HCT116 (cell line): ENCODE measurements at regions not wholly inside any gene's neighbourhood (a gene's known extent, or its start where the extent isn't known, plus 50 kb on each side); places are given as distances from the start of the nearest gene placed in this dataset.

ENCODE experiments used
- ATAC-seq: fragments of 200-7000 bp; cut with Tn5 transposase; 2 replicates; pipeline ENCODE4 v1.9.1; 2020; ENCODE audit warnings: mild to moderate bottlenecking, moderate library complexity
- BruUV-seq: library from RNA; stranded (reverse); fragments of 400-500 nt; replicated peaks from 2 replicates; lab custom pipeline; 2021; lab: Mats Ljungman, UMichigan
- CTCF ChIA-PET: fragments of 300-600 bp; sonication (Branson Sonifier 250); formaldehyde crosslinking; loops from one replicate; lab custom pipeline; 2021; ENCODE audit warnings: antibody characterized with exemption; lab: Charles Lee
- POLR2A ChIA-PET: fragments of 300-600, 350-600 bp; sonication (Branson Sonifier 250); formaldehyde crosslinking; loops from one replicate; lab custom pipeline; 2021; ENCODE audit warnings: antibody characterized with exemption; lab: Charles Lee
- RAD21 ChIA-PET, 2 experiments: fragments of 300-600 bp; sonication (Branson Sonifier 250); formaldehyde crosslinking; loops; one replicate each; lab custom pipeline; 2023; ENCODE audit warnings: low total read pairs in 2 of 2; ENCODE audit not compliant: uncharacterized antibody in 2 of 2, unreplicated experiment in 2 of 2, low non-redundant PET in 1 of 2; lab: Charles Lee
- DNase-seq: peaks from one replicate; pipeline ENCODE4 v3.0.0-alpha.2; 2010; ENCODE audit warnings: low read depth, low spot score
- H2AFZ ChIP-seq: fragments of 200-600 bp; shearing (Covaris generic), sonication (generic); 2 replicates; pipeline ENCODE4 v1.6.1; 2017; ENCODE audit warnings: low read depth, mixed run types, mixed read lengths, antibody characterized with exemption, low read length; ENCODE audit not compliant: poor library complexity, severe bottlenecking
- H3K27ac ChIP-seq: 2 replicates; pipeline ENCODE4 v1.5.1; 2012; ENCODE audit warnings: low read depth, low read length
- H3K27me3 ChIP-seq: fragments of 200-600 bp; sonication (generic); 2 replicates; pipeline ENCODE4 v1.6.1; 2016; ENCODE audit warnings: mixed run types, low read length, mixed read lengths; ENCODE audit not compliant: insufficient read depth
- H3K36me3 ChIP-seq, 2 experiments: fragments of 200-500 bp in 1 of 2; fragments of 200-600 bp in 1 of 2; sonication (Bioruptor generic) in 1 of 2; sonication (generic) in 1 of 2; 2 replicates each; pipeline versions ENCODE4 v1.5.1 to v1.6.1; 2014 to 2016; ENCODE audit warnings: low read length in 2 of 2, inconsistent platforms in 1 of 2, mixed read lengths in 1 of 2, mixed run types in 1 of 2; ENCODE audit not compliant: insufficient read depth in 2 of 2, control insufficient read depth in 1 of 2
- H3K4me1 ChIP-seq, 2 experiments: fragments of 200-600 bp in 1 of 2; sonication (generic) in 1 of 2; 2 replicates each; pipeline versions ENCODE4 v1.5.1 to v1.6.1; 2012 to 2017; ENCODE audit warnings: low read length in 2 of 2, inconsistent platforms in 1 of 2, mild to moderate bottlenecking in 1 of 2, mixed read lengths in 1 of 2, mixed run types in 1 of 2, moderate library complexity in 1 of 2; ENCODE audit not compliant: insufficient read depth in 2 of 2, control insufficient read depth in 1 of 2
- H3K4me2 ChIP-seq: fragments of 200-600 bp; sonication (generic); 2 replicates; pipeline ENCODE4 v1.6.1; 2017; ENCODE audit warnings: mixed run types, low read length, mixed read lengths
- H3K4me3 ChIP-seq, 2 experiments: fragments of 200-600 bp in 1 of 2; sonication (generic) in 1 of 2; replicated peaks in 1 of 2; 2 replicates each; pipeline ENCODE4 v1.5.1; 2011 to 2016; ENCODE audit warnings: low read length in 2 of 2, control low read depth in 1 of 2, low read depth in 1 of 2, mild to moderate bottlenecking in 1 of 2, mixed read lengths in 1 of 2, mixed run types in 1 of 2
- H3K79me2 ChIP-seq: fragments of 200-600 bp; sonication (generic); 2 replicates; pipeline ENCODE4 v1.6.1; 2017; ENCODE audit warnings: mild to moderate bottlenecking, mixed run types, low read length, moderate library complexity, mixed read lengths; ENCODE audit not compliant: insufficient read depth
- H3K9ac ChIP-seq: fragments of 200-600 bp; sonication (generic); 2 replicates; pipeline ENCODE4 v1.6.1; 2016; ENCODE audit warnings: low read length, mixed read lengths
- H3K9me2 ChIP-seq: fragments of 200-600 bp; sonication (generic), shearing (Covaris generic); 2 replicates; pipeline ENCODE4 v1.6.1; 2017; ENCODE audit warnings: mixed run types, mild to moderate bottlenecking, moderate library complexity; ENCODE audit not compliant: insufficient read depth
- H3K9me3 ChIP-seq, 2 experiments: fragments of 200-500 bp in 1 of 2; fragments of 200-600 bp in 1 of 2; sonication (Bioruptor generic) in 1 of 2; sonication (generic) in 1 of 2; 2 replicates each; pipeline ENCODE4 v1.6.1; 2014 to 2017; ENCODE audit warnings: low read length in 2 of 2, mixed read lengths in 2 of 2, inconsistent platforms in 1 of 2, low read depth in 1 of 2, mild to moderate bottlenecking in 1 of 2, mixed run types in 1 of 2, moderate library complexity in 1 of 2; ENCODE audit not compliant: control insufficient read depth in 1 of 2, insufficient read depth in 1 of 2
- H4K20me1 ChIP-seq: fragments of 200-600 bp; sonication (generic), shearing (Covaris generic); 2 replicates; pipeline ENCODE4 v1.6.1; 2017; ENCODE audit warnings: mixed run types, mild to moderate bottlenecking, moderate library complexity; ENCODE audit not compliant: insufficient read depth
- CBX3 ChIP-seq: IDR thresholded peaks from 2 replicates; pipeline ENCODE4 v1.6.1; 2012; ENCODE audit warnings: low read depth
- CEBPB ChIP-seq: IDR thresholded peaks from 2 replicates; pipeline ENCODE4 v1.6.1; 2012; ENCODE audit warnings: low read depth
- CTCF ChIP-seq, 3 experiments: fragments of 200-600 bp in 1 of 3; sonication (generic) in 1 of 3; IDR thresholded peaks in 2 of 3; conservative IDR thresholded peaks in 1 of 3; 2 replicates each; pipeline ENCODE4 v1.5.1; 2012 to 2017; ENCODE audit warnings: low read depth in 2 of 3, low read length in 2 of 3, antibody characterized with exemption in 1 of 3, borderline replicate concordance in 1 of 3, control low read depth in 1 of 3, mild to moderate bottlenecking in 1 of 3, mixed read lengths in 1 of 3, mixed run types in 1 of 3, moderate library complexity in 1 of 3; ENCODE audit not compliant: insufficient read depth in 1 of 3
- EGR1 ChIP-seq: IDR thresholded peaks from 2 replicates; pipeline ENCODE4 v1.6.1; 2012; ENCODE audit warnings: low read depth
- EZH2 ChIP-seq: fragments of 200-600 bp; sonication (generic); IDR thresholded peaks from 2 replicates; pipeline ENCODE4 v1.6.1; 2017; ENCODE audit warnings: antibody characterized with exemption, mixed run types
- JUND ChIP-seq: IDR thresholded peaks from 2 replicates; pipeline ENCODE4 v1.6.1; 2012
- MAX ChIP-seq: IDR thresholded peaks from 2 replicates; pipeline ENCODE4 v1.6.1; 2012
- POLR2A ChIP-seq: IDR thresholded peaks from 2 replicates; pipeline ENCODE4 v1.7.0; 2011; ENCODE audit warnings: borderline replicate concordance; ENCODE audit not compliant: insufficient read depth, insufficient read length; ENCODE audit errors: extremely low read depth
- POLR2AphosphoS5 ChIP-seq: IDR thresholded peaks from 2 replicates; pipeline ENCODE4 v1.6.1; 2011; ENCODE audit warnings: mild to moderate bottlenecking, low read depth, low read length, moderate library complexity
- RAD21 ChIP-seq: IDR thresholded peaks from 2 replicates; pipeline ENCODE4 v1.6.1; 2012; ENCODE audit warnings: low read depth, mild to moderate bottlenecking
- REST ChIP-seq: IDR thresholded peaks from 2 replicates; pipeline ENCODE4 v1.6.1; 2012; ENCODE audit warnings: low read depth
- SIN3A ChIP-seq: IDR thresholded peaks from 2 replicates; pipeline ENCODE4 v1.6.1; 2012; ENCODE audit warnings: low read depth
- SP1 ChIP-seq: IDR thresholded peaks from 2 replicates; pipeline ENCODE4 v1.6.1; 2012; ENCODE audit warnings: low read depth
- SRF ChIP-seq: IDR thresholded peaks from 2 replicates; pipeline ENCODE4 v1.6.1; 2012; ENCODE audit warnings: low read depth
- TCF7L2 ChIP-seq: IDR thresholded peaks from 2 replicates; pipeline ENCODE4 v1.7.0; 2011; ENCODE audit warnings: borderline replicate concordance, inconsistent platforms; ENCODE audit not compliant: insufficient read depth, insufficient read length; ENCODE audit errors: extremely low read depth
- YY1 ChIP-seq: IDR thresholded peaks from 2 replicates; pipeline ENCODE4 v1.6.1; 2011; ENCODE audit warnings: low read length, low read depth, moderate library complexity, mild to moderate bottlenecking; ENCODE audit not compliant: insufficient replicate concordance; ENCODE audit errors: extremely low read depth
- ZFX ChIP-seq: fragments of 450-650 bp; IDR thresholded peaks from 2 replicates; pipeline ENCODE4 v1.6.1; 2017
- intact Hi-C: fragments of 100-400 bp; cut with micrococcal nuclease; formaldehyde crosslinking; loops from 2 replicates; pipeline ENCODE4 v1.10.0; 2022

- POLR2A ChIA-PET: no interaction called here
- no TSS peak for BruUV-seq
- H3K9me3 ChIP-seq: peaks cover 17% of the 10 kb centered on the region in 2 experiments; a peak in 2 of 4 replicates
- TF ChIP-seq RAD21 (no peak), CEBPB (no peak), EGR1 (no peak), POLR2A (no peak), YY1 (no peak), EZH2 (no peak), CTCF (IDR thresholded peaks at IDR 0.05 in 2 of 3, conservative IDR thresholded peaks at IDR 0.05 in 1 of 3; ENCODE audit: borderline replicate concordance in 1 of 3, insufficient read depth in 1 of 3, low read depth in 2 of 3, low read length in 2 of 3) (no peak), SRF (no peak), REST (no peak), SP1 (no peak), TCF7L2 (no peak), MAX (no peak), SIN3A (no peak), POLR2AphosphoS5 (no peak), JUND (no peak), CBX3 (no peak), ZFX (no peak)
- TF ChIP-seq, all 23 proteins: peak for 0
- no peaks in the 10 kb centered on the region for H3K9me2 ChIP-seq
- no peak overlapping the region for H2AFZ ChIP-seq
- no peaks in the 10 kb centered on the region for H3K36me3 ChIP-seq
- no peak overlapping the region for H3K9ac ChIP-seq
- H3K79me2 ChIP-seq: no peaks in the 10 kb centered on the region
- intact Hi-C loops: no loop called here
- H3K27ac ChIP-seq: no peak overlapping the region
- H3K4me3 ChIP-seq: no peak overlapping the region
- no peak for DNase-seq
- H3K4me2 ChIP-seq: no peak overlapping the region
- no peaks in the 10 kb centered on the region for H3K4me1 ChIP-seq
- CTCF ChIA-PET: no interaction called here
- ATAC-seq: no peak
- H3K27me3 ChIP-seq: no peaks in the 10 kb centered on the region
- H4K20me1 ChIP-seq: no peaks in the 10 kb centered on the region
- RAD21 ChIA-PET: no interaction called here
These were observed 1079.4 kb upstream of the GYPC start for GRCh38 chr2:125576558-125576957.
